Heart left ventricle (tissue), 13 donors: ENCODE measurements at regions not wholly inside any gene's neighbourhood (a gene's known extent, or its start where the extent isn't known, plus 50 kb on each side); places are given as distances from the start of the nearest gene placed in this dataset.

Experiments
- CTCF ChIP-seq, 12 donors: fragments of 200-600 bp; sonication (generic) in 4 of 12; IDR thresholded peaks; one replicate each; pipeline versions ENCODE4 v1.5.0 to v1.8.0; 2018 to 2022; ENCODE audit warnings: antibody characterized with exemption in 12 of 12, mild to moderate bottlenecking in 5 of 12
- POLR2A ChIP-seq, 2 donors: fragments of 450-650 bp; IDR thresholded peaks; one replicate each; pipeline ENCODE4 v1.6.1; 2017; ENCODE audit warnings: antibody characterized with exemption in 2 of 2, mild to moderate bottlenecking in 2 of 2, moderate library complexity in 2 of 2
- donor health status: ischemic (EF 13 %, LVEDD 7.1; RV severe dilation, severe dysfunction).
- donor health status: DM: no; HTN: yes; CAD: no.
- donor health status: DM: no; HTN: no; CAD: no.
- donor health status: ischemic (EF 25% LVEDD 6.9; RV normal size, moderate dysfunction).
- donor health status: ischemic (EF 25% LVEDD 5.7; RV mildly dilated, moderate dysfunction).
- donor health status: ischemic (EF 35%, LVEDD 5.7; RV mildly dilated, moderate dysfunction).
- donor health status: nonischemic (EF 11% LVEDD 7.7; RV severe dilation, severe dysfunction).
- donor health status: DM: yes; HTN: yes; CAD: no.
- donor health status: PGD.
- donor health status: ischemic (EF 29% LVEDD 5.4; RV normal size, mild dysfunction).
- donor health status: nonischemic (EF 23%, LVEDD 6.1; RV moderate dilation, normal function).

- TF ChIP-seq CTCF (IDR thresholded peaks at IDR 0.05) (no peak), POLR2A (IDR thresholded peaks at IDR 0.05) (no peak)
Observed at GRCh38 chr13:66189986-66190385, 1040.2 kb downstream of the PCDH9 start.
